H1 (cell line): ENCODE measurements at regions not wholly inside any gene's neighbourhood (a gene's known extent, or its start where the extent isn't known, plus 50 kb on each side); places are given as distances from the start of the nearest gene placed in this dataset.

Experiments used
- CHD2 ChIP-seq: IDR thresholded peaks from 2 replicates; pipeline ENCODE4 v1.6.1; 2012; ENCODE audit warnings: low read length, improper control_type of control experiment
- CTCF ChIP-seq, 3 experiments: IDR thresholded peaks; 1 replicate in 2 of 3; 2 replicates in 1 of 3; pipeline versions ENCODE4 v1.5.1 to v1.6.1; 2011; ENCODE audit warnings: low read length in 3 of 3, mild to moderate bottlenecking in 3 of 3, inconsistent platforms in 2 of 3, low read depth in 1 of 3, moderate library complexity in 1 of 3; ENCODE audit not compliant: insufficient read depth in 1 of 3; ENCODE audit errors: control extremely low read depth in 1 of 3
- EZH2 ChIP-seq: fragments of 200-600 bp; sonication (generic); IDR thresholded peaks from 2 replicates; pipeline ENCODE4 v1.7.1; 2012; ENCODE audit warnings: low read depth, mild to moderate bottlenecking, moderate library complexity, low read length, inconsistent platforms; ENCODE audit not compliant: severe bottlenecking
- JUN ChIP-seq: IDR thresholded peaks from 2 replicates; pipeline ENCODE4 v1.6.1; 2011; ENCODE audit warnings: low read depth, mild to moderate bottlenecking, improper control_type of control experiment, low read length
- JUND ChIP-seq: IDR thresholded peaks from 2 replicates; pipeline ENCODE4 v1.6.1; 2011; ENCODE audit warnings: mild to moderate bottlenecking, improper control_type of control experiment, low read length
- PHF8 ChIP-seq: fragments of 200-600 bp; sonication (generic); conservative IDR thresholded peaks from 2 replicates; pipeline ENCODE4 v1.7.1; 2012; ENCODE audit warnings: low read depth, mild to moderate bottlenecking, inconsistent platforms, low read length, moderate library complexity
- POLR2AphosphoS5 ChIP-seq: IDR thresholded peaks from 2 replicates; pipeline ENCODE4 v1.6.1; 2011; ENCODE audit warnings: low read depth, low read length
- RAD21 ChIP-seq, 2 experiments: IDR thresholded peaks in 1 of 2; conservative IDR thresholded peaks in 1 of 2; 2 replicates each; pipeline ENCODE4 v1.6.1; 2011; ENCODE audit warnings: low read depth in 2 of 2, low read length in 2 of 2, improper control_type of control experiment in 1 of 2, inconsistent platforms in 1 of 2, mild to moderate bottlenecking in 1 of 2, moderate library complexity in 1 of 2
- RNF2 ChIP-seq: fragments of 200-900, 300-1000 bp; sonication (generic); IDR thresholded peaks from 2 replicates; pipeline ENCODE4 v1.7.1; 2016; ENCODE audit warnings: borderline replicate concordance, low read depth, mild to moderate bottlenecking, antibody characterized with exemption, low read length; ENCODE audit not compliant: poor library complexity, severe bottlenecking; ENCODE audit errors: missing control alignments
- SP2 ChIP-seq: IDR thresholded peaks from 2 replicates; pipeline ENCODE4 v1.6.1; 2012; ENCODE audit warnings: mild to moderate bottlenecking, low read length, inconsistent platforms
- SRF ChIP-seq: IDR thresholded peaks from 2 replicates; pipeline ENCODE4 v1.6.1; 2011; ENCODE audit warnings: mild to moderate bottlenecking, low read depth, low read length, moderate library complexity
- TAF1 ChIP-seq: IDR thresholded peaks from 2 replicates; pipeline ENCODE4 v1.6.1; 2011; ENCODE audit warnings: mild to moderate bottlenecking, low read depth, low read length
- TBP ChIP-seq: IDR thresholded peaks from 2 replicates; pipeline ENCODE4 v1.6.1; 2011; ENCODE audit warnings: low read depth, low read length, improper control_type of control experiment
- TF ChIP-seq, protein P1 (sequence below): IDR thresholded peaks from 2 replicates; pipeline ENCODE4 v1.6.1; 2012; ENCODE audit warnings: inconsistent platforms

- TF ChIP-seq TBP = no peak
- no peak for TF ChIP-seq JUND
- TF ChIP-seq CTCF (IDR thresholded peaks at IDR 0.05; ENCODE audit: control extremely low read depth in 1 of 3, insufficient read depth in 1 of 3, low read depth in 1 of 3, low read length in 3 of 3) = no peak
- TF ChIP-seq SRF = no peak
- no peak for TF ChIP-seq TAF1
- TF ChIP-seq RNF2 = no peak
- TF ChIP-seq PHF8 = no peak
- no peak for TF ChIP-seq CHD2
- no peak for TF ChIP-seq POLR2AphosphoS5
- TF ChIP-seq RAD21 (IDR thresholded peaks at IDR 0.05 in 1 of 2, conservative IDR thresholded peaks at IDR 0.05 in 1 of 2; ENCODE audit: low read depth in 2 of 2, low read length in 2 of 2) = no peak
- TF ChIP-seq EZH2 = no peak
- no peak for TF ChIP-seq JUN
- TF ChIP-seq, protein P1, sequence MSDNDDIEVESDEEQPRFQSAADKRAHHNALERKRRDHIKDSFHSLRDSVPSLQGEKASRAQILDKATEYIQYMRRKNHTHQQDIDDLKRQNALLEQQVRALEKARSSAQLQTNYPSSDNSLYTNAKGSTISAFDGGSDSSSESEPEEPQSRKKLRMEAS = no peak
- TF ChIP-seq SP2 = no peak
Measured at GRCh38 chr10:121099181-121099580, 248.0 kb downstream of the WDR11 start.
